H1 (cell line): ENCODE measurements at regions not wholly inside any gene's neighbourhood (a gene's known extent, or its start where the extent isn't known, plus 50 kb on each side); places are given as distances from the start of the nearest gene placed in this dataset.

Source experiments
- CTCF ChIA-PET: fragments of 300-600 bp; sonication (Branson Sonifier 250); formaldehyde crosslinking; loops from one replicate; lab custom pipeline; 2021; ENCODE audit not compliant: partially characterized antibody; lab: Charles Lee
- POLR2A ChIA-PET: fragments of 300-600 bp; sonication (Branson Sonifier 250); formaldehyde crosslinking; loops from one replicate; lab custom pipeline; 2021; ENCODE audit warnings: inconsistent platforms; ENCODE audit not compliant: partially characterized antibody; lab: Charles Lee
- DNase-seq, 2 experiments: peaks; one replicate each; pipeline versions ENCODE4 v3.0.0 to v3.0.0-alpha.2; 2010 to 2022; ENCODE audit warnings: low spot score in 2 of 2, low read depth in 1 of 2, mixed read lengths in 1 of 2
- FAIRE-seq: peaks from 2 replicates; lab custom pipeline; 2011; peaks lifted over from hg19 to GRCh38; lab: Jason Lieb, UNC
- H2AFZ ChIP-seq: 2 replicates; pipeline ENCODE4 v1.8.1; 2012; ENCODE audit warnings: low read length, inconsistent platforms
- H2AK5ac ChIP-seq: 2 replicates; pipeline ENCODE4 v1.6.1; 2013; ENCODE audit warnings: low read depth, low read length
- H2BK120ac ChIP-seq: replicated peaks from 2 replicates; pipeline ENCODE3; 2013; ENCODE audit warnings: low read depth, low read length, inconsistent platforms
- H2BK12ac ChIP-seq: 2 replicates; pipeline ENCODE4 v1.6.1; 2013; ENCODE audit warnings: low read depth, low read length
- H2BK15ac ChIP-seq: 2 replicates; pipeline ENCODE4 v1.6.1; 2013; ENCODE audit warnings: low read length
- H2BK20ac ChIP-seq: 2 replicates; pipeline ENCODE4 v1.6.1; 2013; ENCODE audit warnings: low read length
- H2BK5ac ChIP-seq: 2 replicates; pipeline ENCODE4 v1.6.1; 2013; ENCODE audit warnings: low read depth, low read length
- H3K14ac ChIP-seq: 2 replicates; pipeline ENCODE4 v1.6.1; 2013; ENCODE audit warnings: inconsistent platforms; ENCODE audit not compliant: insufficient read length
- H3K18ac ChIP-seq: 2 replicates; pipeline ENCODE4 v1.6.1; 2013; ENCODE audit warnings: low read length; ENCODE audit errors: extremely low read depth
- H3K23ac ChIP-seq: 2 replicates; pipeline ENCODE4 v1.6.1; 2013; ENCODE audit warnings: inconsistent platforms; ENCODE audit not compliant: insufficient read length
- H3K23me2 ChIP-seq: 2 replicates; pipeline ENCODE4 v1.6.1; 2013; ENCODE audit warnings: low read depth, low read length
- H3K27ac ChIP-seq: 2 replicates; pipeline ENCODE4 v1.6.1; 2011; ENCODE audit warnings: low read depth, low read length, inconsistent platforms
- H3K27me3 ChIP-seq, 4 experiments: replicated peaks in 1 of 4; 1 replicate in 1 of 4; 2 replicates in 3 of 4; pipeline versions ENCODE4 v1.6.1 to v1.8.1; 2011 to 2013; ENCODE audit warnings: low read length in 3 of 4, mild to moderate bottlenecking in 3 of 4, inconsistent platforms in 2 of 4, mixed read lengths in 2 of 4, moderate library complexity in 1 of 4; ENCODE audit not compliant: control insufficient read depth in 3 of 4, insufficient read depth in 3 of 4; ENCODE audit errors: extremely low read depth in 1 of 4
- H3K36me3 ChIP-seq, 4 experiments: 2 replicates each; pipeline versions ENCODE4 v1.6.1 to v1.8.1; 2011 to 2013; ENCODE audit warnings: mild to moderate bottlenecking in 4 of 4, low read length in 3 of 4, moderate library complexity in 2 of 4, control low read depth in 1 of 4, inconsistent platforms in 1 of 4; ENCODE audit not compliant: insufficient read depth in 4 of 4, control insufficient read depth in 2 of 4
- H3K4ac ChIP-seq: replicated peaks from 2 replicates; pipeline ENCODE3; 2013; ENCODE audit warnings: low read length, low read depth, mixed read lengths, inconsistent platforms; ENCODE audit not compliant: insufficient read length
- H3K4me1 ChIP-seq, 4 experiments: replicated peaks in 1 of 4; 1 replicate in 1 of 4; 2 replicates in 3 of 4; pipeline versions ENCODE4 v1.6.1 to v1.8.1; 2011 to 2013; ENCODE audit warnings: low read length in 3 of 4, inconsistent platforms in 2 of 4, mixed read lengths in 1 of 4; ENCODE audit not compliant: insufficient read depth in 4 of 4, control insufficient read depth in 3 of 4
- H3K4me2 ChIP-seq, 2 experiments: 2 replicates each; pipeline versions ENCODE4 v1.6.1 to v1.8.1; 2011 to 2013; ENCODE audit warnings: low read depth in 2 of 2, low read length in 2 of 2, control low read depth in 1 of 2, inconsistent platforms in 1 of 2, mild to moderate bottlenecking in 1 of 2; ENCODE audit not compliant: insufficient read depth in 1 of 2
- H3K4me3 ChIP-seq, 4 experiments: fragments of 200-600, 300-600 bp in 1 of 4; sonication (generic), shearing (Covaris generic), sonication (Bioruptor Twin) in 1 of 4; 2 replicates each; pipeline versions ENCODE4 v1.5.1 to v1.8.1; 2011 to 2016; ENCODE audit warnings: low read length in 4 of 4, low read depth in 3 of 4, control low read depth in 2 of 4, inconsistent platforms in 2 of 4, mild to moderate bottlenecking in 2 of 4, mixed read lengths in 1 of 4, moderate library complexity in 1 of 4; ENCODE audit not compliant: insufficient read depth in 2 of 4; ENCODE audit errors: extremely low read depth in 1 of 4
- H3K56ac ChIP-seq: replicated peaks from 2 replicates; pipeline ENCODE3; 2013; ENCODE audit warnings: low read depth, mild to moderate bottlenecking, mixed read lengths, low read length, inconsistent platforms; ENCODE audit not compliant: insufficient read length
- H3K79me1 ChIP-seq: 2 replicates; pipeline ENCODE4 v1.6.1; 2013; ENCODE audit warnings: low read depth, low read length, control low read depth
- H3K79me2 ChIP-seq, 2 experiments: 2 replicates each; pipeline versions ENCODE4 v1.6.1 to v1.8.1; 2012 to 2013; ENCODE audit warnings: low read length in 2 of 2, mild to moderate bottlenecking in 2 of 2, inconsistent platforms in 1 of 2; ENCODE audit not compliant: insufficient read depth in 2 of 2, control insufficient read depth in 1 of 2
- H3K9ac ChIP-seq, 4 experiments: replicated peaks in 1 of 4; 1 replicate in 1 of 4; 2 replicates in 3 of 4; pipeline versions ENCODE4 v1.6.1 to v1.8.1; 2011 to 2013; ENCODE audit warnings: low read depth in 3 of 4, low read length in 3 of 4, control low read depth in 2 of 4, mild to moderate bottlenecking in 2 of 4, moderate library complexity in 2 of 4, inconsistent platforms in 1 of 4; ENCODE audit errors: extremely low read depth in 1 of 4
- H3K9me3 ChIP-seq, 2 experiments: 2 replicates each; pipeline versions ENCODE4 v1.6.1 to v1.8.1; 2012 to 2013; ENCODE audit warnings: mild to moderate bottlenecking in 2 of 2, moderate library complexity in 2 of 2, control low read depth in 1 of 2, inconsistent platforms in 1 of 2, low read depth in 1 of 2, low read length in 1 of 2, mixed read lengths in 1 of 2; ENCODE audit not compliant: insufficient read depth in 2 of 2
- H4K20me1 ChIP-seq, 2 experiments: replicated peaks in 1 of 2; 2 replicates each; pipeline versions ENCODE3 to v1.8.1; 2011 to 2013; ENCODE audit warnings: inconsistent platforms in 2 of 2, low read length in 2 of 2, mild to moderate bottlenecking in 1 of 2; ENCODE audit not compliant: insufficient read depth in 2 of 2, control insufficient read depth in 1 of 2
- H4K5ac ChIP-seq: 2 replicates; pipeline ENCODE4 v1.6.1; 2013; ENCODE audit warnings: low read length, low read depth, mixed read lengths, inconsistent platforms; ENCODE audit not compliant: insufficient read length
- H4K8ac ChIP-seq: 2 replicates; pipeline ENCODE4 v1.8.0; 2013; ENCODE audit warnings: mild to moderate bottlenecking, moderate library complexity, low read length, inconsistent platforms; ENCODE audit not compliant: insufficient read depth; ENCODE audit errors: extremely low read depth
- H4K91ac ChIP-seq: replicated peaks from 2 replicates; pipeline ENCODE3; 2013; ENCODE audit warnings: low read length, mixed read lengths, inconsistent platforms; ENCODE audit not compliant: insufficient read length
- CTBP2 ChIP-seq: IDR thresholded peaks from 2 replicates; pipeline ENCODE4 v1.7.0; 2011; ENCODE audit warnings: borderline replicate concordance, mild to moderate bottlenecking, moderate library complexity, mixed read lengths, low read length; ENCODE audit not compliant: insufficient read depth, insufficient read length
- EP300 ChIP-seq, 2 experiments: IDR thresholded peaks; 1 replicate in 1 of 2; 2 replicates in 1 of 2; pipeline ENCODE4 v1.6.1; 2011 to 2012; ENCODE audit warnings: low read depth in 2 of 2, low read length in 2 of 2, mild to moderate bottlenecking in 2 of 2, borderline replicate concordance in 1 of 2, inconsistent platforms in 1 of 2, moderate library complexity in 1 of 2
- NANOG ChIP-seq: IDR thresholded peaks from 2 replicates; pipeline ENCODE4 v1.6.1; 2011; ENCODE audit warnings: low read length, low read depth, mild to moderate bottlenecking, inconsistent platforms; ENCODE audit not compliant: insufficient read depth, poor library complexity, severe bottlenecking
- NRF1 ChIP-seq: IDR thresholded peaks from 2 replicates; pipeline ENCODE4 v1.6.1; 2011; ENCODE audit warnings: mild to moderate bottlenecking, low read depth, low read length, improper control_type of control experiment
- POLR2AphosphoS5 ChIP-seq: IDR thresholded peaks from 2 replicates; pipeline ENCODE4 v1.6.1; 2011; ENCODE audit warnings: low read depth, low read length
- RXRA ChIP-seq: IDR thresholded peaks from 2 replicates; pipeline ENCODE4 v1.6.1; 2011; ENCODE audit warnings: low read depth, mild to moderate bottlenecking, low read length, moderate library complexity; ENCODE audit not compliant: insufficient read depth
- SIX5 ChIP-seq: IDR thresholded peaks from 2 replicates; pipeline ENCODE4 v1.6.1; 2011; ENCODE audit warnings: mild to moderate bottlenecking, low read depth, low read length
- SP2 ChIP-seq: IDR thresholded peaks from 2 replicates; pipeline ENCODE4 v1.6.1; 2012; ENCODE audit warnings: mild to moderate bottlenecking, low read length, inconsistent platforms
- SP4 ChIP-seq: IDR thresholded peaks from 2 replicates; pipeline ENCODE4 v1.6.1; 2012; ENCODE audit warnings: low read length, inconsistent platforms
- TAF7 ChIP-seq: optimal IDR thresholded peaks from 2 replicates; pipeline ENCODE3; 2011; ENCODE audit warnings: low read depth, mild to moderate bottlenecking, inconsistent platforms, low read length, moderate library complexity, borderline replicate concordance
- TBP ChIP-seq: IDR thresholded peaks from 2 replicates; pipeline ENCODE4 v1.6.1; 2011; ENCODE audit warnings: low read depth, low read length, improper control_type of control experiment
- TCF12 ChIP-seq: IDR thresholded peaks from 2 replicates; pipeline ENCODE4 v1.6.1; 2011; ENCODE audit warnings: low read depth, mild to moderate bottlenecking, low read length
- WGBS, 2 experiments: shearing (Covaris generic) in 1 of 2; methylation state at CpG; one replicate each; pipeline versions ENCODE4 v1.1.6 to v1.1.7; 2013 to 2015; ENCODE audit warnings: low lambda C conversion rate in 2 of 2, mixed read lengths in 2 of 2, inconsistent platforms in 1 of 2, low coverage in 1 of 2, missing lambda C conversion rate in 1 of 2; ENCODE audit not compliant: insufficient replicate concordance in 2 of 2, insufficient coverage in 1 of 2, insufficient read length in 1 of 2; ENCODE audit errors: extremely low coverage in 1 of 2, missing lambda C conversion rate in 1 of 2; 5-methylcytosine and 5-hydroxymethylcytosine counted together
- TF ChIP-seq, protein P1 (sequence below): IDR thresholded peaks from 2 replicates; pipeline ENCODE4 v1.6.1; 2012; ENCODE audit warnings: inconsistent platforms

DNA sequence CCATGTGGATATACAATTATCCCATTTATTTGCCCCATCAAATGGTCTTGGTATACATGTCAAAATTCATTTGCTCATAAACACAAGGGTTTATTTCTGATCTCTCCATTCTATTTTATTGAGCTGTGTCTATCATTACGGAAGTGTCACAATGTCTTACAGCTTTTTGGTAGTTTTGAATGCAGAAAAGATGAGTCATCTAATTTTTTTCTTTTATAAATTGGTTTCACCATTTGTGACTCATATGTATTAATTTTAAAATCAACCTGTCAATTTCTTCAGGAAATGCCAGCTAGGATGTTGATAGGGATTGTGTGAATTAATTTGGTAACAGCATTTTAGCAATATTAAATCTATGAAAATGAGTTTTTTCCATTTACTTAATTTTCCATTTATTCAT, 2549.4 kb downstream of the PCDH9 start:
- Histone ChIP-seq H3K27ac (no peak overlapping the region), H3K9me3 (no peaks in the 10 kb centered on the region), H2AFZ (no peak overlapping the region), H3K4me2 (no peak overlapping the region), H3K56ac (no peak overlapping the region), H3K18ac (no peak overlapping the region), H3K4me3 (no peak overlapping the region), H3K27me3 (no peaks in the 10 kb centered on the region), H2BK5ac (no peak overlapping the region), H4K91ac (no peak overlapping the region), H2AK5ac (no peak overlapping the region), H4K5ac (no peak overlapping the region), H3K79me1 (no peaks in the 10 kb centered on the region), H2BK120ac (no peak overlapping the region), H3K9ac (no peak overlapping the region), H4K8ac (no peak overlapping the region), H3K14ac (no peak overlapping the region), H3K79me2 (no peaks in the 10 kb centered on the region), H2BK15ac (no peak overlapping the region), H2BK12ac (no peak overlapping the region), H3K23ac (no peak overlapping the region), H3K36me3 (no peaks in the 10 kb centered on the region), H3K23me2 (peaks cover 2% of the 10 kb centered on the region; the same call in 1 of the 2 replicates), H3K4ac (no peak overlapping the region), H2BK20ac (no peak overlapping the region), H3K4me1 (peaks cover 0 to 11% (median 3%) of the 10 kb centered on the region in 4 experiments; a peak in 4 of 7 replicates), H4K20me1 (no peaks in the 10 kb centered on the region)
- DNase-seq, result no peak
- WGBS, 2 experiments, result 100% methylated on average over 1 of the region's 1 CpG; no CpG with 5 or more reads in 1 of the 2 experiments
- ChIA-PET POLR2A (no interaction called here), CTCF (no interaction called here)
- FAIRE-seq, result no peak
- TF ChIP-seq NRF1, result no peak
- TF ChIP-seq RXRA, result no peak
- TF ChIP-seq CTBP2, result no peak
- TF ChIP-seq TAF7, result no peak
- TF ChIP-seq SIX5, result no peak
- TF ChIP-seq, protein P1, sequence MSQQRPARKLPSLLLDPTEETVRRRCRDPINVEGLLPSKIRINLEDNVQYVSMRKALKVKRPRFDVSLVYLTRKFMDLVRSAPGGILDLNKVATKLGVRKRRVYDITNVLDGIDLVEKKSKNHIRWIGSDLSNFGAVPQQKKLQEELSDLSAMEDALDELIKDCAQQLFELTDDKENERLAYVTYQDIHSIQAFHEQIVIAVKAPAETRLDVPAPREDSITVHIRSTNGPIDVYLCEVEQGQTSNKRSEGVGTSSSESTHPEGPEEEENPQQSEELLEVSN, result no peak
- no peak for TF ChIP-seq TCF12
- no peak for TF ChIP-seq POLR2AphosphoS5
- TF ChIP-seq SP4, result no peak
- TF ChIP-seq TBP, result no peak
- TF ChIP-seq SP2, result no peak
- no peak for TF ChIP-seq NANOG
- TF ChIP-seq EP300 (IDR thresholded peaks at IDR 0.05; ENCODE audit: borderline replicate concordance in 1 of 2, low read depth in 2 of 2, low read length in 2 of 2), result no peak
